ENCODE measurements at regions not wholly inside any gene's neighbourhood (a gene's known extent, or its start where the extent isn't known, plus 50 kb on each side); places are given as distances from the start of the nearest gene placed in this dataset.

DNA sequence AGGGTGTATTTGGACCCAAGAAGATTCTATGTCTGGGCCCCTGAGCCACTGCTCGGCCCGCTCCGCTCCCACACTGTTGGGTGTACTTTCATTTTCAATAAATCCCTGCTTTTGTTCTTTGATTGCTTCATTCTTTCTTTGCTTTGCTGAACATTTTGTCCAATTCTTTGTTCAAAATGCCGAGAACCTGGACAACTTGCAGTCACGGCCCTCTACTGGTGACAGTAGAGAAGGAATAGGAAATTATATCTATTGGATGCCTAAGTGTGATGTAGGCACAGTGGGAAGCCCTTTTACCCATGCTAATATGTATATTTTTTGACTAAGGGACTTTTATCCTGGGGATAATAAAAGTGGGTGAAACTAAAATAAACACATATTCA lies 340.8 kb downstream of the LRRC3B start:
- ATAC-seq (peak; percentile 76), FAIRE-seq (no peak), DNase-seq (ENCODE audit: low spot score) (peak; percentile 3)
- no peak overlapping the region for H3K9ac ChIP-seq (ENCODE audit: insufficient read depth, low read depth, low read length)
- no peak overlapping the region for H3K27ac ChIP-seq (ENCODE audit: extremely low read length, insufficient read depth, low read length)
- H4K20me1 ChIP-seq (ENCODE audit: insufficient read depth, low read length), result no peaks in the 10 kb centered on the region
- no TSS peak for BruUV-seq (replicated peaks)
- no peaks in the 10 kb centered on the region for H3K27me3 ChIP-seq (ENCODE audit: control insufficient read depth in 1 of 2, insufficient read depth in 2 of 2, low read length in 2 of 2)
- ChIA-PET POLR2A (no interaction called here), CTCF (ENCODE audit: low intra/inter-chr PET ratio, low total read pairs) (no interaction called here)
- 27% methylated on average over 5 of the region's 5 CpGs for WGBS (ENCODE audit: low lambda C conversion rate)
- H3K4me2 ChIP-seq (ENCODE audit: low read depth, low read length), result 0 out of 2 replicates have a peak overlapping the region, but pooled peaks have one; percentile 21
- no peaks in the 10 kb centered on the region for H3K79me2 ChIP-seq (ENCODE audit: insufficient read depth, low read length)
- TF ChIP-seq NKX3-1 (CRISPR knock-in tag; IDR thresholded peaks at IDR 0.05), result no peak
- no peak for TF ChIP-seq ZNF234 (CRISPR knock-in tag; conservative IDR thresholded peaks at IDR 0.05)
- TF ChIP-seq NR2F2 (IDR thresholded peaks at IDR 0.05; ENCODE audit: borderline replicate concordance, low read depth), result no peak
- TF ChIP-seq BRCA1 (CRISPR knock-in tag; IDR thresholded peaks at IDR 0.05), result no peak
- no peak for TF ChIP-seq ZNF878 (CRISPR knock-in tag; IDR thresholded peaks at IDR 0.05)
- TF ChIP-seq, protein P1, sequence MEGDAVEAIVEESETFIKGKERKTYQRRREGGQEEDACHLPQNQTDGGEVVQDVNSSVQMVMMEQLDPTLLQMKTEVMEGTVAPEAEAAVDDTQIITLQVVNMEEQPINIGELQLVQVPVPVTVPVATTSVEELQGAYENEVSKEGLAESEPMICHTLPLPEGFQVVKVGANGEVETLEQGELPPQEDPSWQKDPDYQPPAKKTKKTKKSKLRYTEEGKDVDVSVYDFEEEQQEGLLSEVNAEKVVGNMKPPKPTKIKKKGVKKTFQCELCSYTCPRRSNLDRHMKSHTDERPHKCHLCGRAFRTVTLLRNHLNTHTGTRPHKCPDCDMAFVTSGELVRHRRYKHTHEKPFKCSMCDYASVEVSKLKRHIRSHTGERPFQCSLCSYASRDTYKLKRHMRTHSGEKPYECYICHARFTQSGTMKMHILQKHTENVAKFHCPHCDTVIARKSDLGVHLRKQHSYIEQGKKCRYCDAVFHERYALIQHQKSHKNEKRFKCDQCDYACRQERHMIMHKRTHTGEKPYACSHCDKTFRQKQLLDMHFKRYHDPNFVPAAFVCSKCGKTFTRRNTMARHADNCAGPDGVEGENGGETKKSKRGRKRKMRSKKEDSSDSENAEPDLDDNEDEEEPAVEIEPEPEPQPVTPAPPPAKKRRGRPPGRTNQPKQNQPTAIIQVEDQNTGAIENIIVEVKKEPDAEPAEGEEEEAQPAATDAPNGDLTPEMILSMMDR (CRISPR knock-in tag; IDR thresholded peaks at IDR 0.05), result peak; percentile 25; the same call in 1 of the 2 replicates
- no peaks in the 10 kb centered on the region for H3K4me1 ChIP-seq (ENCODE audit: insufficient read depth, low read length)
- no peaks in the 10 kb centered on the region for H3K9me3 ChIP-seq (ENCODE audit: low read length)
- in situ Hi-C loops (cut with HindIII; ENCODE audit: extremely low pct_ligation_motif_present, low pct_unique_long_range_greater_than_20kb), result no loop called here
- no peaks in the 10 kb centered on the region for H3K36me3 ChIP-seq (replicated peaks in 1 of 2; ENCODE audit: control insufficient read depth in 1 of 2, insufficient read depth in 2 of 2, low read length in 2 of 2)
- H3K4me3 ChIP-seq (replicated peaks in 1 of 3; ENCODE audit: insufficient read depth in 1 of 3, low read depth in 2 of 3, low read length in 3 of 3), result no peak overlapping the region
- no peak overlapping the region for H2AFZ ChIP-seq (ENCODE audit: low read length)
- intact Hi-C loops (cut with micrococcal nuclease; ENCODE audit: unreplicated experiment), result no loop called here

DNA sequence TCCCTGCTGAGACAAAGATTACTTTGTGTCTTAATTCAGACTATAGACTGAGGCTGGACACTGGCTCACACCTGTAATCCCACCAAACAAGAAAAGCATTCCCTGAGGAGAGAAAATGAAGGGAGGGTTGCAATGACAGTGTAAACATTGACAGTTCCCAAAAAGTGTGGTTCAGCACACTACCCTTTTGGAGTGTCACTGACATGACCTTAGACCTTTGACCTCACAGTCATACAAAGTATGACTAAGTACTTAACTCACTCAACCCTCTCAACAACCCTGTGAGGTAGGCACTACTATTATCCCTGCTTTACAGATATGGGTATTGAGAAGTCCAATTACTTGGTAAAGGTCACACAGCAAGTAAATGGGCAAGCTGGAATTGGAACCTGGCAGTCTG lies 341.7 kb downstream of the LRRC3B start:
- no TSS peak for BruUV-seq (replicated peaks)
- Histone ChIP-seq H3K27me3 (ENCODE audit: control insufficient read depth in 1 of 2, insufficient read depth in 2 of 2, low read length in 2 of 2) (no peaks in the 10 kb centered on the region), H3K27ac (ENCODE audit: extremely low read length, insufficient read depth, low read length) (no peak overlapping the region), H3K79me2 (ENCODE audit: insufficient read depth, low read length) (no peaks in the 10 kb centered on the region), H2AFZ (ENCODE audit: low read length) (no peak overlapping the region), H3K36me3 (replicated peaks in 1 of 2; ENCODE audit: control insufficient read depth in 1 of 2, insufficient read depth in 2 of 2, low read length in 2 of 2) (no peaks in the 10 kb centered on the region), H3K4me2 (ENCODE audit: low read depth, low read length) (no peak overlapping the region), H3K4me3 (replicated peaks in 1 of 3; ENCODE audit: insufficient read depth in 1 of 3, low read depth in 2 of 3, low read length in 3 of 3) (no peak overlapping the region), H3K4me1 (ENCODE audit: insufficient read depth, low read length) (no peaks in the 10 kb centered on the region), H4K20me1 (ENCODE audit: insufficient read depth, low read length) (no peaks in the 10 kb centered on the region), H3K9ac (ENCODE audit: insufficient read depth, low read depth, low read length) (no peak overlapping the region), H3K9me3 (ENCODE audit: low read length) (no peaks in the 10 kb centered on the region)
- CTCF ChIA-PET (ENCODE audit: low intra/inter-chr PET ratio, low total read pairs), result no interaction called here
- TF ChIP-seq ZFP36L1 (CRISPR knock-in tag; IDR thresholded peaks at IDR 0.05) (no peak), NR2F6 (IDR thresholded peaks at IDR 0.05) (peak; percentile 25; the same call in 1 of the 2 replicates), NR2F6 (CRISPR knock-in tag; IDR thresholded peaks at IDR 0.05) (no peak), NR2C2 (CRISPR knock-in tag; IDR thresholded peaks at IDR 0.05; ENCODE audit: borderline replicate concordance) (peak; percentile 47; the same call in 1 of the 2 replicates)
- intact Hi-C loops (cut with micrococcal nuclease; ENCODE audit: unreplicated experiment), result no loop called here
- no peak for DNase-seq (ENCODE audit: low spot score)
- FAIRE-seq, result no peak
- no peak for ATAC-seq
- POLR2A ChIA-PET, result no interaction called here
- in situ Hi-C loops (cut with HindIII; ENCODE audit: extremely low pct_ligation_motif_present, low pct_unique_long_range_greater_than_20kb), result no loop called here

Data from HepG2 (cell line).